ENCODE measurements at regions not wholly inside any gene's neighbourhood (a gene's known extent, or its start where the extent isn't known, plus 50 kb on each side); places are given as distances from the start of the nearest gene placed in this dataset.

- H3K27me3 ChIP-seq (ENCODE audit: control insufficient read depth, insufficient read depth, low read length): peaks cover 4% of the 10 kb centered on the region
- no TSS peak for BruUV-seq (replicated peaks)
These were observed 52.4 kb downstream of the ELAPOR2 start for GRCh38 chr7:87007038-87007437.

GRCh38 chr7:87004956-87005355, 54.5 kb downstream of the ELAPOR2 start:
- intact Hi-C loops (cut with micrococcal nuclease; ENCODE audit: unreplicated experiment): no loop called here
- no peak for DNase-seq (ENCODE audit: low read depth, low spot score)
- CTCF ChIA-PET: no interaction called here
- H3K9me3 ChIP-seq (ENCODE audit: control insufficient read depth, insufficient read depth, low read depth, low read length): no peaks in the 10 kb centered on the region
- no peak overlapping the region for H3K4me3 ChIP-seq (ENCODE audit: low read depth in 2 of 2, low read length in 2 of 2)
- TF ChIP-seq POLR2AphosphoS5 (IDR thresholded peaks at IDR 0.05; ENCODE audit: low read depth, low read length) (no peak), TCF7L2 (IDR thresholded peaks at IDR 0.05; ENCODE audit: low read depth, low read length) (no peak)
- TF ChIP-seq, protein P1, sequence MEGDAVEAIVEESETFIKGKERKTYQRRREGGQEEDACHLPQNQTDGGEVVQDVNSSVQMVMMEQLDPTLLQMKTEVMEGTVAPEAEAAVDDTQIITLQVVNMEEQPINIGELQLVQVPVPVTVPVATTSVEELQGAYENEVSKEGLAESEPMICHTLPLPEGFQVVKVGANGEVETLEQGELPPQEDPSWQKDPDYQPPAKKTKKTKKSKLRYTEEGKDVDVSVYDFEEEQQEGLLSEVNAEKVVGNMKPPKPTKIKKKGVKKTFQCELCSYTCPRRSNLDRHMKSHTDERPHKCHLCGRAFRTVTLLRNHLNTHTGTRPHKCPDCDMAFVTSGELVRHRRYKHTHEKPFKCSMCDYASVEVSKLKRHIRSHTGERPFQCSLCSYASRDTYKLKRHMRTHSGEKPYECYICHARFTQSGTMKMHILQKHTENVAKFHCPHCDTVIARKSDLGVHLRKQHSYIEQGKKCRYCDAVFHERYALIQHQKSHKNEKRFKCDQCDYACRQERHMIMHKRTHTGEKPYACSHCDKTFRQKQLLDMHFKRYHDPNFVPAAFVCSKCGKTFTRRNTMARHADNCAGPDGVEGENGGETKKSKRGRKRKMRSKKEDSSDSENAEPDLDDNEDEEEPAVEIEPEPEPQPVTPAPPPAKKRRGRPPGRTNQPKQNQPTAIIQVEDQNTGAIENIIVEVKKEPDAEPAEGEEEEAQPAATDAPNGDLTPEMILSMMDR (IDR thresholded peaks at IDR 0.05): no peak
- TF ChIP-seq, protein P2, sequence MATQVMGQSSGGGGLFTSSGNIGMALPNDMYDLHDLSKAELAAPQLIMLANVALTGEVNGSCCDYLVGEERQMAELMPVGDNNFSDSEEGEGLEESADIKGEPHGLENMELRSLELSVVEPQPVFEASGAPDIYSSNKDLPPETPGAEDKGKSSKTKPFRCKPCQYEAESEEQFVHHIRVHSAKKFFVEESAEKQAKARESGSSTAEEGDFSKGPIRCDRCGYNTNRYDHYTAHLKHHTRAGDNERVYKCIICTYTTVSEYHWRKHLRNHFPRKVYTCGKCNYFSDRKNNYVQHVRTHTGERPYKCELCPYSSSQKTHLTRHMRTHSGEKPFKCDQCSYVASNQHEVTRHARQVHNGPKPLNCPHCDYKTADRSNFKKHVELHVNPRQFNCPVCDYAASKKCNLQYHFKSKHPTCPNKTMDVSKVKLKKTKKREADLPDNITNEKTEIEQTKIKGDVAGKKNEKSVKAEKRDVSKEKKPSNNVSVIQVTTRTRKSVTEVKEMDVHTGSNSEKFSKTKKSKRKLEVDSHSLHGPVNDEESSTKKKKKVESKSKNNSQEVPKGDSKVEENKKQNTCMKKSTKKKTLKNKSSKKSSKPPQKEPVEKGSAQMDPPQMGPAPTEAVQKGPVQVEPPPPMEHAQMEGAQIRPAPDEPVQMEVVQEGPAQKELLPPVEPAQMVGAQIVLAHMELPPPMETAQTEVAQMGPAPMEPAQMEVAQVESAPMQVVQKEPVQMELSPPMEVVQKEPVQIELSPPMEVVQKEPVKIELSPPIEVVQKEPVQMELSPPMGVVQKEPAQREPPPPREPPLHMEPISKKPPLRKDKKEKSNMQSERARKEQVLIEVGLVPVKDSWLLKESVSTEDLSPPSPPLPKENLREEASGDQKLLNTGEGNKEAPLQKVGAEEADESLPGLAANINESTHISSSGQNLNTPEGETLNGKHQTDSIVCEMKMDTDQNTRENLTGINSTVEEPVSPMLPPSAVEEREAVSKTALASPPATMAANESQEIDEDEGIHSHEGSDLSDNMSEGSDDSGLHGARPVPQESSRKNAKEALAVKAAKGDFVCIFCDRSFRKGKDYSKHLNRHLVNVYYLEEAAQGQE (IDR thresholded peaks at IDR 0.05; ENCODE audit: insufficient read depth in 1 of 2, low read depth in 2 of 2, low read length in 1 of 2): no peak
- in situ Hi-C loops (cut with HindIII; ENCODE audit: low pct_unique_long_range_greater_than_20kb, low sequenced_read_pairs): no loop called here
- H3K27ac ChIP-seq (ENCODE audit: low read length): no peak overlapping the region
- no TSS peak for BruUV-seq (replicated peaks)
- no peaks in the 10 kb centered on the region for H3K36me3 ChIP-seq (ENCODE audit: control insufficient read depth, insufficient read depth, low read length)
- peaks cover 2% of the 10 kb centered on the region; the same call in 1 of the 2 replicates for H3K27me3 ChIP-seq (ENCODE audit: control insufficient read depth, insufficient read depth, low read length)
- no peak for ATAC-seq
- POLR2A ChIA-PET: no interaction called here
- H3K4me1 ChIP-seq (ENCODE audit: control insufficient read depth, insufficient read depth, low read length): no peaks in the 10 kb centered on the region

More at GRCh38 chr7:87007038-87007437, 52.4 kb downstream of the ELAPOR2 start:
- no peak for ATAC-seq
- no peaks in the 10 kb centered on the region for H3K9me3 ChIP-seq (ENCODE audit: control insufficient read depth, insufficient read depth, low read depth, low read length)
- no peaks in the 10 kb centered on the region for H3K4me1 ChIP-seq (ENCODE audit: control insufficient read depth, insufficient read depth, low read length)
- ChIA-PET POLR2A (no interaction called here), CTCF (no interaction called here)
- TF ChIP-seq, protein P1 (IDR thresholded peaks at IDR 0.05): no peak
- TF ChIP-seq, protein P2 (IDR thresholded peaks at IDR 0.05; ENCODE audit: insufficient read depth in 1 of 2, low read depth in 2 of 2, low read length in 1 of 2): no peak
- TF ChIP-seq TCF7L2 (IDR thresholded peaks at IDR 0.05; ENCODE audit: low read depth, low read length) (no peak), SIN3A (IDR thresholded peaks at IDR 0.05; ENCODE audit: borderline replicate concordance, insufficient read depth, low read depth, low read length) (no peak)
- H3K27ac ChIP-seq (ENCODE audit: low read length): no peak overlapping the region
- in situ Hi-C loops (cut with HindIII; ENCODE audit: low pct_unique_long_range_greater_than_20kb, low sequenced_read_pairs): no loop called here
- DNase-seq (ENCODE audit: low read depth, low spot score): no peak
- intact Hi-C loops (cut with micrococcal nuclease; ENCODE audit: unreplicated experiment): no loop called here
- H3K36me3 ChIP-seq (ENCODE audit: control insufficient read depth, insufficient read depth, low read length): no peaks in the 10 kb centered on the region
- H3K4me3 ChIP-seq (ENCODE audit: low read depth in 2 of 2, low read length in 2 of 2): no peak overlapping the region

Measured in Panc1 (cell line).